ENCODE measurements at regions not wholly inside any gene's neighbourhood (a gene's known extent, or its start where the extent isn't known, plus 50 kb on each side); places are given as distances from the start of the nearest gene placed in this dataset.

- TF ChIP-seq CTCF (conservative IDR thresholded peaks at IDR 0.05; ENCODE audit: low read length) = no peak
- no peak for TF ChIP-seq EZH2phosphoT487 (IDR thresholded peaks at IDR 0.05; ENCODE audit: borderline replicate concordance, low read depth, low read length)
Measured at GRCh38 chrX:34810364-34810763, 132.2 kb upstream of the FAM47B start.

Data from OCI-LY7 (cell line).